HG02840 (cell line): ENCODE measurements at regions not wholly inside any gene's neighbourhood (a gene's known extent, or its start where the extent isn't known, plus 50 kb on each side); places are given as distances from the start of the nearest gene placed in this dataset.
"Not testable (repeated sequence)": the region's sequence is repeated elsewhere in the genome, so short reads cannot be mapped to it uniquely, and the experiment has no call there.

Source experiments
- ATAC-seq: cut with Tn5 transposase; IDR thresholded peaks from one replicate; pipeline ENCODE4 v1.9.1; 2021; ENCODE audit warnings: mild to moderate bottlenecking, moderate library complexity, moderate number of reproducible peaks; ENCODE audit not compliant: unreplicated experiment, low FRiP score

DNA sequence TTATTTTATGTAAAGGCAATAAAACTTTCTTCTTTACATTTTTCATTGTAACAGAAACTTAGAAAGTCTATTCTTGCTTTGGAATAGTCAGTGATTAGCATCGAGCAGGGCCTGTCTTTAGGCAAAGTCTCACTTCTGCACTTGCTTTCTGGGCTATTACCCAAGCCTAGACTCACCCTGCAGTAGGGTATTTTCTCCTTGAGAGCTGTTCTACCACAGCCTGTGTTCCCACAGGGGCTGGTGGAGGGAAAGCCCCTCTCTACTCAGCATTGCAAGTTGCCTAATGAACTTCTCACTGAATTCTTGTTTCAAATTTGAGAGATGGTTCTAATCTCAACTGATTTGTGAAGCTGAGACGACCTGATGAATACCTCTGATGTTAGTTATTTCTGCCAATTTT lies 111.7 kb upstream of the KLHL14 start:
- ATAC-seq = peak; percentile 91

DNA sequence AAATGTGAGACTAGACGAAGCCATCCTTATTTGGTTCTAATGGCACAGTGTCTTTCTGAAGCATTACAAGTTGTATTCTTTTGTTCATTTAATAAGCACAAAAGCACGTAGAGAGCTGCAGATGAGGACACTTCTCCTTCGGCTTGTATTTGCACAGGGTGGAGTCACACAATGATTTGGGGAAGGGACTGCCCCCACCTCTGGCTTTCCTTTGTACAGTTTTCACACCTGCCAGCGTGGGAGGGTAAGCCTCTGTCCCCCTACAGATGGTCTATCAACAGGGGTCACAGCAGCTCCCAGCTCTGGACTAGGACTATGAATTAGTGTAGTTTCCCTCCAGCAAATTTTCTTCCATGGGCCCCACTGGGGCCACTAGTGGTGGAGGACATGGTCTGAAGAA lies 108.2 kb upstream of the KLHL14 start:
- no peak for ATAC-seq

DNA sequence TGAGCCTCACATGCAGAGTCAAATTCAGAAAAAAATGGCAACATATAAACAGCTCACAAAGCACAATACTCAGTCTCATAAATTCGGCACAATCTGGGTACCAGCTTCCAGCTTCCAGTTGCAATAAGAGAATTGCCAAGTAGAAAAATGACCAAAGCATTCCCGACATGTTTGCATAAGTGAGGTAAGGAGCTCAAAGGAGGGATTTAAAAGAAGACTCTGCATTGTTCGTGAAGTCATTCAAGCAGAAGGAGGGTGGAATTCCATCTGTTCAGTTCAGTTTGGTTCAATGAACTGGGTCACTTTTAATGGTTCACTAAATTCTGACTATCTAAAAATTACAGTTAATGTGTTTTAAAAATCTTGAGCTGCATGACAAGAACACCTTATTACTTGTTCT lies 106.7 kb upstream of the KLHL14 start:
- ATAC-seq = no peak

- ATAC-seq = no peak
These were observed 105.6 kb upstream of the KLHL14 start for GRCh38 chr18:32878436-32878835.

DNA sequence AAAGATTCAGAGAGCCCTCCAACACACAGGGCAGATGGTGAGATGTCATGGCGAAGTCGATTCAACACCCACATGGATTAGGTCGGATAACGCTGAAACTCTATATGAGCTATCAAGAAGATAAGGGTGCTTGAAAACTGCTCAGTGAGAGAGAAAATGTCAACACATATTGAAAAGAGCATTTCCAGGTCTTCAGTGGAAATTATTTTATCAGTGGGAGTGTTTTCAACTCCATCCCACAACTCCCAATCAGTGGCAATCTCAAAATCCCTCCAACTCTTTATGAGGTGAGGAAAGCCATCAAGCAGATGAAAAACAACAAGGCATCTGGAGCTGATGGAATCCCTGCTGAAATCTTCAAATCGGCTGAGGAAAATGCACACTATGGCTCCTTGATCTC lies 104.5 kb upstream of the KLHL14 start:
- ATAC-seq = no peak

DNA sequence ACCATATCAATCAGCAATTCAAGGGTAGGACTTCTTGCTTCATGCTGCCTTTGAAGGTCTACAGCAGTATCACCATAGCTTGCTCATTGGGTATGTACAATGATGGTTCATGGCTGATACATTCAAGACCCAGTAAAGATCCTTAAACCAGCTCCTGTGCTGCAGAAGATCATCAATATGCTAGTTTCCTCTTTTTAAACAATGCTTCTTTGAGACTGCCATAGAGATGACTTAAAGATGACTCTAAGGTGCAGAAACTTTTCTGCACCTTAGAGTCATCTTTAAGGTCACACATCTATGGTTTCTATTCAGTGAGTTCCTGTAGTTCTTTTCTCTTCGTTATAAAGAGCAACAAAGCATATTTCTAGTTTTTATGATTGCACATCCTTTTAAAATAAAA lies 102.8 kb upstream of the KLHL14 start:
- no peak for ATAC-seq

DNA sequence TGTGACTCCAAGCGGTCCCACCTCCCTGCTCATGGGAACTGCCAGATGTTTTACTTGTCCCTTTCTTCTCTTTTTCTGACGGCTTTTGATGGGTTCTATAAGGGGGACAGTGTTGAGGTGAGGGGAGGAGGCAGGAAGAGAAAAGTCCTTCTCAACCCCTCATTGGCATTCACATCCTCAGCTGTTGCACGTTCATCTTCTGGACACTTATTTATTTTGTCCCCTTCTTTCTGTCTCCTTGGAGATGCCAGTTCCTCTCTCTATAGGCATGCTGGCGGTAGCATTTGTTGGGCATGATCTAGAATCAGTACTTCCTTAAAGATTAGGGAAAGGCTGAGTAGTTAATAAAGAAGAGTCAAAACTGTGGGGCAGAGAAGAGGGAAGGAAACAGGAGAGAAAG lies 99.0 kb upstream of the KLHL14 start:
- no peak for ATAC-seq

DNA sequence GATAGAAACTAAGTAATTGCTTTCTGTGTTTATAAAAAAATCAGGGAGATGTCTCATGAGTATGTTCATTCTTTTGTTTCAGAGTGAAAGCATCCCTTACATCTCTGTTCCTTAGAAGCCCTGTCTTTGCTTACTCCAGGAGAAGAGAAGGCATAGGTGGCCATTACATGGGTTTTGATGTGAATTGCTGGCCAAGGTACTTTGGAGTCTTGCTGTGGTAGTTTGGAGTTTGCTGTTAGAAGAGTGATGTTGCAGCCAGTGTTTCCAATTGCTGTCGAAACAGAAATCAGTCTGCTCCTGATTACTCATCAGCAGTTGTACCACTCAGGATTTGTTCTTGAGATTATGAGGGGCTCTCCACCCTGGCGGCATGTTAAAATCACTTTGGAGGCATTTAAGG lies 97.8 kb upstream of the KLHL14 start:
- ATAC-seq = no peak

- ATAC-seq = no peak
These were observed 95.6 kb upstream of the KLHL14 start for GRCh38 chr18:32868406-32868805.

GRCh38 chr18:32867936-32868335 lies 95.1 kb upstream of the KLHL14 start:
- ATAC-seq = no peak

DNA sequence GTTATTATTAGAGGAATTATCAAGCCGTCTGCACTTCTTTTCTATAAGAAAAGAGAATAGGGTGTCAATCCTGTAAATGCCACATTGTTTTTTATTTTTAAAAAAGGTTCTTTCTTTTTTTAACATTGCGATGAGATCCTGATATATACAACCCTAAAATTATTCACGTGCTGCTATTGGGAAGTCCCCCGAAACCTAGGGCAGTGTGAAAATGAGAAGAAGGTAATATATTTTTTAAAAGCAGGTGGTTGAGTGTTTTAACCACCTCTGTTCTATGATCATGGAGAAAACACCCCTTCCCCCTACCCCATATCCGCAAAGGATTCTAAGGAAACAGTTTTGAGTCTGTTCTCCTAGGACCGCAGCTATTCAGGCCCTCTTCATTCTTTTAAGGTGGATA lies 94.5 kb upstream of the KLHL14 start:
- no peak for ATAC-seq

DNA sequence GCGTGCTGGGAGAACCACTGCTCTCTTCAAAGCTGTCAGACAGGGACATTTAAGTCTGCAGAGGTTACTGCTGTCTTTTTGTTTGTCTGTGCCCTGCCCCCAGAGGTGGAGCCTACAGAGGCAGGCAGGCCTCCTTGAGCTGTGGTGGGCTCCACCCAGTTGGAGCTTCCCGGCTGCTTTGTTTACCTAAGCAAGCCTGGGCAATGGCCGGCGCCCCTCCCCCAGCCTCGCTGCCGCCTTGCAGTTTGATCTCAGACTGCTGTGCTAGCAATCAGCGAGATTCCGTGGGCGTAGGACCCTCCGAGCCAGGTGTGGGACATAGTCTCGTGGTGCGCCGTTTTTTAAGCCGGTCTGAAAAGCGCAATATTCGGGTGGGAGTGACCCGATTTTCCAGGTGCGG lies 89.2 kb upstream of the KLHL14 start:
- not testable (repeated sequence) for ATAC-seq

- ATAC-seq = no peak
These were observed 79.1 kb upstream of the KLHL14 start for GRCh38 chr18:32851936-32852335.

- ATAC-seq = no peak
These were observed 76.0 kb upstream of the KLHL14 start for GRCh38 chr18:32848826-32849225.

- no peak for ATAC-seq
These were observed 74.9 kb upstream of the KLHL14 start for GRCh38 chr18:32847691-32848090.

GRCh38 chr18:32846896-32847295 lies 74.1 kb upstream of the KLHL14 start:
- no peak for ATAC-seq

DNA sequence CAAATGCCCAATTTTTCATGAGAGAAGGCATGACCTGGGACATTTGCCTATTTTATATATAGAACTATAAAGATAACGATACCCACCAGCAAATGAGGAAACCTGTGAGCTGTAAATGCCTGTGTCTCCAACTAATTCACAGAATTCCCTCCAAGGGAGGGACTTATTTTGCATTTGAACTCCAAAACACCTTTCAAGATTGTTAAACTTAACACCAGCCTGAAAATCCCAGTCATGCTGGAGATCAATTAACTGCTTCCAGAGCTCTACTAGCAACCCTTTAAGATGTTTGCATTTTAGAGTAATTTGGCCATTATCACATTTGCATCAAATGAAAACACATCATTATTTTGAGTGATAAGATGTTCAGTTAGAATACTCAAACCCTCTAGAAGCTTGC lies 68.1 kb upstream of the KLHL14 start:
- ATAC-seq = no peak

- ATAC-seq = no peak
These were observed 63.1 kb upstream of the KLHL14 start for GRCh38 chr18:32835951-32836350.

DNA sequence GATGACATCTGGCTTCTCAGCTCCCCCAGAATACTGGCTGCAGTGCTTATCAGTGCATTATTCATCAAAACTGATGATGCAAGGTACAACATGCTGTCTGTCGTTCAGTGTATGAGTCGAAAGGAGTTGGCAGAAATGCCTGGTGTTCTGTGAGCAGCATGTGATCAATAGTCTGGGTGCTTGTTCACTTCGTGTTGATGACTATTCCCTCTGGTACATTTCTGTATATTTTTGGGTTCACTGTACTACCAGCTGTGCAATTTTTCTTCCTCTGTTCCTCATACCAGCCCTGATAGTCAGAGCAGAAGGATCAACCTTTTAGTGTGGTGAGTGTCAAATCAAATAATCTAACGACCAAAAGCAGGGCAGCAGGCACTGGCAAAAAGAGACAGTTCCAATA lies 59.0 kb upstream of the KLHL14 start:
- no peak for ATAC-seq

DNA sequence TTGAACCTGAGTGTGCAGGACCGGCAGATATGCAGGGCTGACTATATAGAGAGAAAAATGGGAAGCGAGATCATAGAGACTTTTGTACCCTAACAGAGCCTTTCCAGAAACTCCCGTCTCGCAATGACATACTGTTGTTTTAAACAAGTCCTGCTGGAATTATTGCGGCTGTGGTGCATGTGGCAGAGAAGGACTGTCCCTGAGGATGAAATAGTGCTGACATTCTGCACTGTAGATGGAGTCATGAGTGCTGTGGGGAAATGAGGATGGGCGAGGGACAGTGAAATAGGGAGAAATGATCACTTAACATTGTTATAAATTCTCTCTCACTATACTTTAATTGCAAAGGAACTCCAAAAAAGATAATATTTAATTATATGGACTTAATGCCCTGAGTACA lies 50.4 kb upstream of the KLHL14 start:
- no peak for ATAC-seq
